Chondrocyte (in vitro differentiated cells): ENCODE measurements at regions not wholly inside any gene's neighbourhood (a gene's known extent, or its start where the extent isn't known, plus 50 kb on each side); places are given as distances from the start of the nearest gene placed in this dataset.

Experiments
- DNase-seq: peaks from one replicate; pipeline ENCODE4 v3.0.0; 2021; ENCODE audit warnings: mixed read lengths, low spot score
- H3K27ac Mint-ChIP-seq: one replicate; pipeline ENCODE4 v1.8.0; 2021; ENCODE audit warnings: mild to moderate bottlenecking, moderate library complexity, mixed read lengths; ENCODE audit not compliant: unreplicated experiment
- H3K27me3 Mint-ChIP-seq: 2 replicates; pipeline ENCODE4 v1.8.0; 2021; ENCODE audit warnings: low read depth, mixed read lengths
- H3K36me3 Mint-ChIP-seq: 2 replicates; pipeline ENCODE4 v1.8.0; 2021; ENCODE audit warnings: low read depth, mixed read lengths
- H3K4me1 Mint-ChIP-seq: 2 replicates; pipeline ENCODE4 v1.8.0; 2021; ENCODE audit warnings: low read depth, mild to moderate bottlenecking, mixed read lengths
- H3K4me3 Mint-ChIP-seq: one replicate; pipeline ENCODE4 v1.8.0; 2021; ENCODE audit warnings: mild to moderate bottlenecking, moderate library complexity, mixed read lengths; ENCODE audit not compliant: unreplicated experiment
- H3K9me3 Mint-ChIP-seq: 2 replicates; pipeline ENCODE4 v1.8.0; 2021; ENCODE audit warnings: low read depth, mixed read lengths
- TF ChIP-seq, protein P1 (sequence below): fragments of 200-600 bp; sonication (generic); IDR thresholded peaks from 2 replicates; pipeline ENCODE4 v1.5.0; 2021; ENCODE audit warnings: antibody characterized with exemption, mild to moderate bottlenecking, moderate library complexity

DNA sequence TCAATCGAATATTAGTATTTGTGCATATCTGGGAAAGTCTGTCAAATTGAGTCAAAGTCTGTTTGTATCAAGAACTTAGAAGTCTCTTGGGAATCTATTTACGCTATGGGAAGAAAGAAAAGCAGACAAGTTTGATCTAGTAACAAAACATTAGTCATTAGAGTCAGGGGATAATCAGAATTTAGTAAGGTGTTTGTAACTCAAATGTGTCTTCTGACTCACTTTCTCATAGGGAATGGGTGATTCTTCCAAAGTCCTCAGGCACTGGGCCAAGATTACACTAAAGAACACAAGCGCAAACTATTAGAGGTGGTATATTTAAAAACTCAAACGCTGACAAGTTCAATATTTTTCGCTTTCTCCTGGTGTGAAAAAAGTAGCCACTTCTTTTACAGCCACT is 926.5 kb downstream of the PDHA2 start:
- no peaks in the 10 kb centered on the region for H3K27me3 Mint-ChIP-seq
- H3K36me3 Mint-ChIP-seq = no peaks in the 10 kb centered on the region
- TF ChIP-seq, protein P1, sequence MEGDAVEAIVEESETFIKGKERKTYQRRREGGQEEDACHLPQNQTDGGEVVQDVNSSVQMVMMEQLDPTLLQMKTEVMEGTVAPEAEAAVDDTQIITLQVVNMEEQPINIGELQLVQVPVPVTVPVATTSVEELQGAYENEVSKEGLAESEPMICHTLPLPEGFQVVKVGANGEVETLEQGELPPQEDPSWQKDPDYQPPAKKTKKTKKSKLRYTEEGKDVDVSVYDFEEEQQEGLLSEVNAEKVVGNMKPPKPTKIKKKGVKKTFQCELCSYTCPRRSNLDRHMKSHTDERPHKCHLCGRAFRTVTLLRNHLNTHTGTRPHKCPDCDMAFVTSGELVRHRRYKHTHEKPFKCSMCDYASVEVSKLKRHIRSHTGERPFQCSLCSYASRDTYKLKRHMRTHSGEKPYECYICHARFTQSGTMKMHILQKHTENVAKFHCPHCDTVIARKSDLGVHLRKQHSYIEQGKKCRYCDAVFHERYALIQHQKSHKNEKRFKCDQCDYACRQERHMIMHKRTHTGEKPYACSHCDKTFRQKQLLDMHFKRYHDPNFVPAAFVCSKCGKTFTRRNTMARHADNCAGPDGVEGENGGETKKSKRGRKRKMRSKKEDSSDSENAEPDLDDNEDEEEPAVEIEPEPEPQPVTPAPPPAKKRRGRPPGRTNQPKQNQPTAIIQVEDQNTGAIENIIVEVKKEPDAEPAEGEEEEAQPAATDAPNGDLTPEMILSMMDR = no peak
- H3K4me3 Mint-ChIP-seq = no peak overlapping the region
- H3K27ac Mint-ChIP-seq = no peak overlapping the region
- H3K4me1 Mint-ChIP-seq = peaks cover 19% of the 10 kb centered on the region
- DNase-seq = no peak
- H3K9me3 Mint-ChIP-seq = peaks cover 5% of the 10 kb centered on the region

DNA sequence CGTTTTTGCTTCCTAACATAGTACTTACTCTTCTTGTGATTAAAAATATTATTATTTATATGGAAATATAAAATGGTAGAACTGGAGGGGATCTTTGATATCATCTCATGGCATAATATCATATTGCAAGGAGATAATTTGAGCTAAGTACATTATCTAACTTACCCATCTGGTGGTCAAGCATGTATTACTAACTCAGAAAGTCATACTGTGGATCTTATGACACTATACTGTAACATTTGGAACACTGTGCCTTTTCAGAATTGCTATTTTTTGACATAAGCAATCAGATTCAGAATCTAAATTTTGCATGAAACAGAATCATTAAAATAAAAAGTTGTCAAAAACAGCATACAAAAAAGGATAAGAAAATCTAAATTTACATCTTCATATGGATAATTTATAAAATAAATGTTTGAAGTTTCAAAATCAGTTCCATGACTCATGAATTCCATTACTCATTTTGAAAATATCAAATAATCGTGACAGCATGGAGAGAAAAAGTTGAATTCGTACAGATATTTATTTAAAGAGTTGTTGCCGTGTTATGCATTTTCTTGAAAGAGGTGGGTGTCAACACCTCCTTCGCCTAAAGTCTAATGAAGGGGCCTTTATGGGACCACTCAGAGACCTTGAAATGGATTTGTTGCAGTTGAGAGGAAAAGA is 928.1 kb downstream of the PDHA2 start:
- H3K27ac Mint-ChIP-seq = peak overlapping the region; percentile 96
- no peaks in the 10 kb centered on the region for H3K36me3 Mint-ChIP-seq
- no peak for DNase-seq
- peak overlapping the region; percentile 43 for H3K4me3 Mint-ChIP-seq
- peaks cover 19% of the 10 kb centered on the region for H3K4me1 Mint-ChIP-seq
- no peaks in the 10 kb centered on the region for H3K27me3 Mint-ChIP-seq
- peaks cover 2% of the 10 kb centered on the region for H3K9me3 Mint-ChIP-seq
- TF ChIP-seq, protein P1 = no peak

DNA sequence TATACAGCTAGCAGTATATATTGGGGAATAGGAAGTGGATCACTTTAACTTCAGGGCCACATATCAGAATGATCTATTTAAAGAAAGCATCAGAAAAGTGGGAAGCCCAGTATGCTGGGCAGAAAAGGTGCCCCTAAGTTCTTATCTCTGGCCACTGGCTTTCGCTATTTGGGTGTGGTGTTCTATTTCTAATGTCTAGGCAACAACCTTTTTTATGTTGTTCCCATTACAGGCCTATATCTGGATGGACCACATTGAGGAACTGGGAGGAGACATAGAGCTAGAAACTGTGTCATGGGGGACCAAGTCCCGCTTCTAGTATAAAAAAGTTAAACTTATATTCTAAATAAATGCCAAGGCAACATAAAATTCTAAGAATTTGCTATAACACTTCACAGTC is 935.6 kb downstream of the PDHA2 start:
- no peaks in the 10 kb centered on the region for H3K9me3 Mint-ChIP-seq
- DNase-seq = no peak
- no peaks in the 10 kb centered on the region for H3K36me3 Mint-ChIP-seq
- no peaks in the 10 kb centered on the region for H3K4me1 Mint-ChIP-seq
- H3K27me3 Mint-ChIP-seq = no peaks in the 10 kb centered on the region
- no peak overlapping the region for H3K27ac Mint-ChIP-seq
- TF ChIP-seq, protein P1 = no peak
- no peak overlapping the region for H3K4me3 Mint-ChIP-seq

DNA sequence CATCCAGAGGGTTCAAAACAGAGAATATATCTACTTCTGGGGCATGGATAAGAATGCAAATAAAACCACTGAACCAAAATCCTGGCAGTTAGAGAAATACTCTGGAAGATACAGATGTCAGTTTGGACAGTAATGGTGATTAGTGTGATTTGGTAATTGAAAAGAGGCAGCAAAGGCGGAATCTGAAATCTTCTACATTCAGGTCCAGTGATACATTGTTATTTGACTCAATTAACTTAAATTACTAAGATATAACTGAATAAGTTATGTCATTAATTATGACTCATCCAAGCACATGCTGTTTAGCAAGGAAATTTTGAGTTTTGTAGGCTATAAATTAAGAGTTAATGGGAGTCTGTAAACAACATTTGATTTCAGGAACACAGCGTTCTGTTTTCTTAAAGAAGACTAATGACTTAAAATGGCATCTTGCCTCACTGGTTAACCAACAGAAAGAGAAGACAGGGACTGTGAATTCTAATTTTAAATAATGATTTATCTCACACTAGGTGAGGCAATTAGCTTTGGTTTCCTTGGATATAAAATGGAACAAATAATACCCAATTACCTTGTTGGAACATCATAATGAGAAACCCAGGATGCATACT is 937.1 kb downstream of the PDHA2 start:
- TF ChIP-seq, protein P1 = no peak

DNA sequence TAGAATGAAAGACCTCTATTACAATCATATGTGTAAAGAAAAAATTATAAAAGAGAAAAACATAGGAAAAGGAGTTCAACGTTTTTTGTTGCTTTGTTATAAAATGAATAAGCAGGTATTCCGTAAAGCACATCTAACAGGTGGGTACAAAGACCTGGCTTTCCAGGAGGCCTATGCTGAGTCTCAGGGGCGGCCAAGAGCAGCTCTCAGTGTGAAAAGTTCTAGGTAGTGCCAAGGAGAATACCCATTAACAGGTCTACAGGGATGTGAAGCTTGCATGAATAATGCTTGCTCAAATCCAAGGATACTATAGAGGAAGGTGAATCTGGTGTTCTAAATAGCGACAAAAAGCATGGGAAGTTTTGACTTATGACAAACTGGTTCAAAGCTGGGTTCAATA is 944.4 kb downstream of the PDHA2 start:
- TF ChIP-seq, protein P1 = no peak
- H3K27me3 Mint-ChIP-seq = no peaks in the 10 kb centered on the region
- no peak for DNase-seq
- no peak overlapping the region for H3K4me3 Mint-ChIP-seq
- no peaks in the 10 kb centered on the region for H3K4me1 Mint-ChIP-seq
- no peak overlapping the region for H3K27ac Mint-ChIP-seq
- no peaks in the 10 kb centered on the region for H3K36me3 Mint-ChIP-seq
- no peaks in the 10 kb centered on the region for H3K9me3 Mint-ChIP-seq

More for the DNA sequence above, 937.1 kb downstream of the PDHA2 start:
- H3K27me3 Mint-ChIP-seq = no peaks in the 10 kb centered on the region
- H3K27ac Mint-ChIP-seq = no peak overlapping the region
- no peak overlapping the region for H3K4me3 Mint-ChIP-seq
- no peak for DNase-seq
- H3K4me1 Mint-ChIP-seq = no peaks in the 10 kb centered on the region
- H3K9me3 Mint-ChIP-seq = no peaks in the 10 kb centered on the region
- H3K36me3 Mint-ChIP-seq = no peaks in the 10 kb centered on the region
